ENCODE measurements at regions not wholly inside any gene's neighbourhood (a gene's known extent, or its start where the extent isn't known, plus 50 kb on each side); places are given as distances from the start of the nearest gene placed in this dataset.

- no peak for TF ChIP-seq CTCF (IDR thresholded peaks at IDR 0.05)
- no peak for TF ChIP-seq EZH2 (IDR thresholded peaks at IDR 0.05; ENCODE audit: borderline replicate concordance, insufficient read depth, low read depth, low read length, poor library complexity, severe bottlenecking)
- peaks cover 2% of the 10 kb centered on the region for H3K9me3 Mint-ChIP-seq (ENCODE audit: insufficient read depth)
- no peak overlapping the region for H2AFZ ChIP-seq (ENCODE audit: insufficient read depth, low read depth, low read length, poor library complexity, severe bottlenecking)
- no peak overlapping the region for H3K4me3 Mint-ChIP-seq
- DNase-seq (no peak), ATAC-seq (ENCODE audit: low read depth) (no peak)
- CTCF ChIA-PET: interaction anchor here (2.1 kb wide), 1 partner anchor 274 kb away, joined by 6 read pairs; no protein-coding TSS in a partner anchor
- peaks cover 0 to 22% (median 14%) of the 10 kb centered on the region in 4 experiments for H3K27me3 ChIP-seq (replicated peaks in 1 of 4; ENCODE audit: control extremely low read depth in 1 of 4, control insufficient read depth in 3 of 4, insufficient read depth in 4 of 4, low read length in 3 of 4)
- H3K9ac ChIP-seq (ENCODE audit: low read length): no peak overlapping the region
- H3K4me3 ChIP-seq (ENCODE audit: control extremely low read depth in 1 of 5, extremely low read depth in 1 of 5, insufficient read depth in 1 of 5, low read depth in 2 of 5, low read length in 4 of 5): no peak overlapping the region
- no peaks in the 10 kb centered on the region for H4K20me1 ChIP-seq (ENCODE audit: control insufficient read depth, insufficient read depth, low read length, poor library complexity, severe bottlenecking)
- H3K27me3 Mint-ChIP-seq: peaks cover 12% of the 10 kb centered on the region
- peaks cover 0 to 10% (median 0%) of the 10 kb centered on the region in 3 donors for H3K9me3 ChIP-seq (ENCODE audit: control extremely low read depth in 1 of 3, control insufficient read depth in 2 of 3, insufficient read depth in 1 of 3, low read length in 2 of 3)
- H3K27ac ChIP-seq (ENCODE audit: low read length in 2 of 2): no peak overlapping the region
- no peaks in the 10 kb centered on the region for H3K79me2 ChIP-seq (ENCODE audit: control insufficient read depth, insufficient read depth, low read length)
- no peak overlapping the region for H3K4me2 ChIP-seq (replicated peaks; ENCODE audit: low read depth, low read length, poor library complexity, severe bottlenecking)
- peaks cover 20 to 21% of the 10 kb centered on the region in 2 donors for H3K4me1 ChIP-seq (ENCODE audit: control insufficient read depth in 2 of 2, insufficient read depth in 2 of 2, low read length in 2 of 2)
- peaks cover 20% of the 10 kb centered on the region for H3K4me1 Mint-ChIP-seq
- no peaks in the 10 kb centered on the region for H3K36me3 ChIP-seq (replicated peaks in 1 of 2; ENCODE audit: control extremely low read depth in 1 of 2, control insufficient read depth in 1 of 2, extremely low read depth in 1 of 2, insufficient read depth in 2 of 2, low read length in 1 of 2)
- intact Hi-C loops (cut with micrococcal nuclease): no loop called here
- no peak overlapping the region for H3K27ac Mint-ChIP-seq
- 66% methylated on average over 11 of the region's 16 CpGs for WGBS (ENCODE audit: insufficient coverage)
- POLR2A ChIA-PET: interaction anchor here (0.7 kb wide), 2 partner anchors 232 to 260 kb away, joined by 6 read pairs; no protein-coding TSS in a partner anchor
Observed at GRCh38 chr21:34198231-34199120, 125.1 kb downstream of the MRPS6 start.

Measured in B cell (primary cell).